Testis (tissue), 2 donors: ENCODE measurements at regions not wholly inside any gene's neighbourhood (a gene's known extent, or its start where the extent isn't known, plus 50 kb on each side); places are given as distances from the start of the nearest gene placed in this dataset.

Source experiments
- DNase-seq: peaks from one replicate; pipeline ENCODE4 v3.0.0-alpha.2; 2019
- H3K27ac ChIP-seq, 2 donors: fragments of 200-600 bp; sonication (generic); one replicate each; pipeline ENCODE4 v1.5.1; 2019
- H3K27me3 ChIP-seq: fragments of 200-600 bp; sonication (generic); one replicate; pipeline ENCODE4 v1.5.1; 2019
- H3K36me3 ChIP-seq: fragments of 200-600 bp; sonication (generic); one replicate; pipeline ENCODE4 v1.5.1; 2017; ENCODE audit warnings: low read depth; ENCODE audit errors: missing control alignments
- H3K4me1 ChIP-seq: fragments of 200-600 bp; sonication (generic); one replicate; pipeline ENCODE4 v1.5.1; 2019
- H3K4me3 ChIP-seq, 2 donors: fragments of 200-600 bp; sonication (generic); one replicate each; pipeline ENCODE4 v1.5.1; 2017 to 2019
- H3K9me3 ChIP-seq: fragments of 200-600 bp; sonication (generic); one replicate; pipeline ENCODE4 v1.5.1; 2017
- POLR2A ChIP-seq: fragments of 450-650 bp; IDR thresholded peaks from one replicate; pipeline ENCODE4 v1.6.1; 2017; ENCODE audit warnings: antibody characterized with exemption, mild to moderate bottlenecking, moderate library complexity
- WGBS, 2 donors: methylation state at CpG; one replicate each; pipeline ENCODE4 v1.1.5; 2018; 5-methylcytosine and 5-hydroxymethylcytosine counted together
- intact Hi-C: fragments of 100-400 bp; cut with DNase I; formaldehyde crosslinking; loops from one replicate; pipeline ENCODE4 v1.15.1; 2023; ENCODE audit warnings: low total_unique reads
- TF ChIP-seq, protein P1 (sequence below), 3 experiments: fragments of 450-650 bp in 2 of 3; fragments of 200-600 bp in 1 of 3; sonication (generic) in 1 of 3; IDR thresholded peaks; one replicate each; pipeline ENCODE4 v1.5.1; 2016 to 2019; ENCODE audit warnings: antibody characterized with exemption in 3 of 3, mild to moderate bottlenecking in 2 of 3, moderate library complexity in 1 of 3

DNA sequence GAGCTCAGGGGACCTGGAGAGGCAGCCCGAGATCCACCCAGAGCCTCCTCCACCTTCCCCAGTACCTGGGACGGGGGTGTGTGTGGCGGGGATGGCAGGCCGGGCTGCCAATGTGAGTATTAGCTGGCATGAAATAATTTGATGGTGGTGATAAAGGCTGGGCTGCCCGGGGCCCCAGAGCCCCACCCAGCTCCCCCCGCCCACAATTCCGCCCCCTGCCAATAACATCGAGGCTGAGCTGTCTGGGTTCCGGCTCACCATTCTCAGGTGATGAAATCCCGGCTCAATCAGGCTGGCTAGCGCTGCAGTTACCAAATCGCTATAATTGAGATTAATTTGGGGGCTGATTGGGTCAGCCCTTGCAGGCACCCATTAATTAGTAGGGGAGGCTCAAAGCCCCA is 103.8 kb upstream of the CASZ1 start:
- Histone ChIP-seq H3K9me3 (no peaks in the 10 kb centered on the region), H3K4me1 (no peaks in the 10 kb centered on the region), H3K27ac (no peak overlapping the region), H3K27me3 (no peaks in the 10 kb centered on the region), H3K36me3 (no peaks in the 10 kb centered on the region), H3K4me3 (no peak overlapping the region)
- intact Hi-C loops = no loop called here
- no peak for DNase-seq
- TF ChIP-seq, protein P1, sequence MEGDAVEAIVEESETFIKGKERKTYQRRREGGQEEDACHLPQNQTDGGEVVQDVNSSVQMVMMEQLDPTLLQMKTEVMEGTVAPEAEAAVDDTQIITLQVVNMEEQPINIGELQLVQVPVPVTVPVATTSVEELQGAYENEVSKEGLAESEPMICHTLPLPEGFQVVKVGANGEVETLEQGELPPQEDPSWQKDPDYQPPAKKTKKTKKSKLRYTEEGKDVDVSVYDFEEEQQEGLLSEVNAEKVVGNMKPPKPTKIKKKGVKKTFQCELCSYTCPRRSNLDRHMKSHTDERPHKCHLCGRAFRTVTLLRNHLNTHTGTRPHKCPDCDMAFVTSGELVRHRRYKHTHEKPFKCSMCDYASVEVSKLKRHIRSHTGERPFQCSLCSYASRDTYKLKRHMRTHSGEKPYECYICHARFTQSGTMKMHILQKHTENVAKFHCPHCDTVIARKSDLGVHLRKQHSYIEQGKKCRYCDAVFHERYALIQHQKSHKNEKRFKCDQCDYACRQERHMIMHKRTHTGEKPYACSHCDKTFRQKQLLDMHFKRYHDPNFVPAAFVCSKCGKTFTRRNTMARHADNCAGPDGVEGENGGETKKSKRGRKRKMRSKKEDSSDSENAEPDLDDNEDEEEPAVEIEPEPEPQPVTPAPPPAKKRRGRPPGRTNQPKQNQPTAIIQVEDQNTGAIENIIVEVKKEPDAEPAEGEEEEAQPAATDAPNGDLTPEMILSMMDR (IDR thresholded peaks at IDR 0.05) = no peak
- TF ChIP-seq POLR2A = no peak
- WGBS, 2 donors = 43 to 80% methylated on average over 8 to 12 of the region's 12 CpGs

GRCh38 chr1:10900691-10901090 is 104.2 kb upstream of the CASZ1 start:
- TF ChIP-seq, protein P1 (IDR thresholded peaks at IDR 0.05) = no peak
- TF ChIP-seq POLR2A = no peak
- no peaks in the 10 kb centered on the region for H3K36me3 ChIP-seq
- H3K9me3 ChIP-seq = no peaks in the 10 kb centered on the region
- WGBS, 2 donors = 73 to 74% methylated on average over 3 to 6 of the region's 6 CpGs
- no peak overlapping the region for H3K27ac ChIP-seq
- intact Hi-C loops = no loop called here
- DNase-seq = no peak
- no peaks in the 10 kb centered on the region for H3K27me3 ChIP-seq
- H3K4me1 ChIP-seq = no peaks in the 10 kb centered on the region
- no peak overlapping the region for H3K4me3 ChIP-seq

DNA sequence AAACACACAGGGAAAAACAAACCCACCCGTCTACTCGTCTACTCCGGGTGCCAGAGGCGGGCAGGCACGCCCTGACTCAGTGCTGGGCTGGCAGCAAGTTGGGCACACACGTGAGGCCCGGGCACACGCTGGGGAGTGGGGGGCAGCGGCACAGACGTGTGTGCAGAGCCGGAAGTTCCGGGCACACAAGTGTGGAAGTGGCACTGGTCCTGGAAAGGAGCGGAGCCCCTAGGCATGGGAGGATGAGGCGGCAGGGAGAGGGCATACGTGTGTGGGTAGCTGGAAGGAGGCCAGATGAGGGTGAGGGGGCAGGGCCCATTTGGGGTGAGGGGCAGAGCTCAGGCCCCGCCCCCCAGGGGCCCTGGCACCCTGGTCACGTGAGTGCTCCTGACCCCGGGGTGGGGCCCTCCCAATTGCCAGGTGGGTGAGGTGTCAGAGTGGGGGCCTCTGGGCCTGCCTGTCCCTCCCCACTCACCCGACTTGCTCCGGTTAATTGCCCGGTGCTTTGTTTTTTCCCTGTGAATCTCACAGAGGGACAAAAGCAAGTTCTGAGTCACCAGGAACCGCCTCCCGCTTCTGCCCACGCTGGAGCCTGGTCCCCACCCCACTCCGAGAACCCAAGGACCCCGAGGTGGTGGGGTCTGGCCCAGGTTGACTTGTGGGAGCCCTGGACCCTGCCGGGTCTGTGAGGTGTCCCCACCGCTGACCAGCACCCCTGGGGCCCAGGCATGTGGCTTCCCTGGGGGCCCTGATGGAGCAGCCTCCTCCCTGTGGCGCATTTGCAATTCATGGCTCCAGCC is 104.8 kb upstream of the CASZ1 start:
- intact Hi-C loops = no loop called here
- Histone ChIP-seq H3K4me1 (no peaks in the 10 kb centered on the region), H3K27ac (no peak overlapping the region), H3K27me3 (no peaks in the 10 kb centered on the region), H3K36me3 (no peaks in the 10 kb centered on the region), H3K9me3 (no peaks in the 10 kb centered on the region), H3K4me3 (no peak overlapping the region)
- DNase-seq = no peak
- no peak for TF ChIP-seq POLR2A
- TF ChIP-seq, protein P1 (IDR thresholded peaks at IDR 0.05) = no peak
- 70 to 71% methylated on average over 26 to 29 of the region's 29 CpGs for WGBS, 2 donors

- 88 to 90% methylated on average over 18 of the region's 18 CpGs for WGBS, 2 donors
- Histone ChIP-seq H3K4me3 (no peak overlapping the region), H3K27ac (no peak overlapping the region), H3K4me1 (no peaks in the 10 kb centered on the region), H3K36me3 (no peaks in the 10 kb centered on the region), H3K27me3 (no peaks in the 10 kb centered on the region), H3K9me3 (no peaks in the 10 kb centered on the region)
- intact Hi-C loops = no loop called here
- TF ChIP-seq POLR2A = no peak
- TF ChIP-seq, protein P1 (IDR thresholded peaks at IDR 0.05) = no peak
- DNase-seq = no peak
Observed at GRCh38 chr1:10901891-10902805, 105.7 kb upstream of the CASZ1 start.
